Prostate gland (tissue), 2 donors: ENCODE measurements at regions not wholly inside any gene's neighbourhood (a gene's known extent, or its start where the extent isn't known, plus 50 kb on each side); places are given as distances from the start of the nearest gene placed in this dataset.

Experiments
- POLR2A ChIP-seq: fragments of 450-650 bp; IDR thresholded peaks from one replicate; pipeline ENCODE4 v1.6.1; 2016; ENCODE audit warnings: antibody characterized with exemption, mild to moderate bottlenecking
- POLR2AphosphoS5 ChIP-seq: sonication (generic); formaldehyde crosslinking; IDR thresholded peaks from one replicate; pipeline ENCODE4 v1.6.1; 2017; ENCODE audit warnings: antibody characterized with exemption
- TF ChIP-seq, protein P1 (sequence below), 4 experiments: fragments of 200-600 bp in 2 of 4; fragments of 450-650 bp in 2 of 4; sonication (generic) in 2 of 4; IDR thresholded peaks; 1 replicate in 3 of 4; 2 replicates in 1 of 4; pipeline ENCODE4 v1.5.1; 2016 to 2019; ENCODE audit warnings: antibody characterized with exemption in 4 of 4, mild to moderate bottlenecking in 2 of 4, moderate library complexity in 2 of 4

DNA sequence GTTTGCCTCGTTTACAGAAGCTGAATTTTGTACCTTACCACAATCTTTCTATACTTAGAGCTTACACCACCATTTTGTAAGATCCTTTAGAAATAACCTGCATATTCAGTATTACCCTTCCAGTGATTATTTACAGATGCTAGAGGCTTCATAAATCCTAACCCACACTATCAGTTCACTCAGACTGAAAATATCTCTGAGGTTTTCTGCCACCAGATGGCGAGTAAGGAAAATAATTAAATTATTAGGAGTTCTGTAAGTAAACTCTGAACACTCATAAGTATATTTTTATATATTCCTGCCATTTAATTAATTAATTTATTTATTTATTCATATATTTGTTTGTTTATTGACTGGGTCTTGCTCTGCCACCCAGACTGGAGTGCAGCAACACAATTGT, 1635.2 kb downstream of the PLA2G4A start:
- no peak for TF ChIP-seq POLR2A
- no peak for TF ChIP-seq POLR2AphosphoS5
- TF ChIP-seq, protein P1, sequence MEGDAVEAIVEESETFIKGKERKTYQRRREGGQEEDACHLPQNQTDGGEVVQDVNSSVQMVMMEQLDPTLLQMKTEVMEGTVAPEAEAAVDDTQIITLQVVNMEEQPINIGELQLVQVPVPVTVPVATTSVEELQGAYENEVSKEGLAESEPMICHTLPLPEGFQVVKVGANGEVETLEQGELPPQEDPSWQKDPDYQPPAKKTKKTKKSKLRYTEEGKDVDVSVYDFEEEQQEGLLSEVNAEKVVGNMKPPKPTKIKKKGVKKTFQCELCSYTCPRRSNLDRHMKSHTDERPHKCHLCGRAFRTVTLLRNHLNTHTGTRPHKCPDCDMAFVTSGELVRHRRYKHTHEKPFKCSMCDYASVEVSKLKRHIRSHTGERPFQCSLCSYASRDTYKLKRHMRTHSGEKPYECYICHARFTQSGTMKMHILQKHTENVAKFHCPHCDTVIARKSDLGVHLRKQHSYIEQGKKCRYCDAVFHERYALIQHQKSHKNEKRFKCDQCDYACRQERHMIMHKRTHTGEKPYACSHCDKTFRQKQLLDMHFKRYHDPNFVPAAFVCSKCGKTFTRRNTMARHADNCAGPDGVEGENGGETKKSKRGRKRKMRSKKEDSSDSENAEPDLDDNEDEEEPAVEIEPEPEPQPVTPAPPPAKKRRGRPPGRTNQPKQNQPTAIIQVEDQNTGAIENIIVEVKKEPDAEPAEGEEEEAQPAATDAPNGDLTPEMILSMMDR (IDR thresholded peaks at IDR 0.05): no peak
